Retinal pigment epithelial cell (primary cell): ENCODE measurements at regions not wholly inside any gene's neighbourhood (a gene's known extent, or its start where the extent isn't known, plus 50 kb on each side); places are given as distances from the start of the nearest gene placed in this dataset.
A peak's percentile ranks its signal among the peaks of the same experiment; 100 is the strongest.
"Not testable (repeated sequence)": the region's sequence is repeated elsewhere in the genome, so short reads cannot be mapped to it uniquely, and the experiment has no call there.

Experiments
- DNase-seq: peaks from one replicate; pipeline ENCODE4 v3.0.0-alpha.2; 2010; ENCODE audit warnings: low read depth
- H3K4me3 ChIP-seq: 2 replicates; pipeline ENCODE4 v1.5.1; 2011; ENCODE audit warnings: mild to moderate bottlenecking, low read length, control low read depth, moderate library complexity
- CTCF ChIP-seq: conservative IDR thresholded peaks from 2 replicates; pipeline ENCODE4 v1.5.1; 2011; ENCODE audit warnings: low read depth, low read length, control low read depth, inconsistent platforms

GRCh38 chr6:120935016-120935415 lies 399.3 kb downstream of the TBC1D32 start:
- DNase-seq, result no peak
- H3K4me3 ChIP-seq, result no peak overlapping the region
- no peak for TF ChIP-seq CTCF

GRCh38 chr6:120931520-120932180 lies 402.6 kb downstream of the TBC1D32 start:
- DNase-seq, H3K4me3 ChIP-seq: not testable (repeated sequence)

GRCh38 chr6:120930500-120930899 lies 403.8 kb downstream of the TBC1D32 start:
- not testable (repeated sequence) for H3K4me3 ChIP-seq, DNase-seq

GRCh38 chr6:120924214-120924613 lies 410.1 kb downstream of the TBC1D32 start:
- no peak for TF ChIP-seq CTCF
- no peak overlapping the region for H3K4me3 ChIP-seq
- DNase-seq, result no peak

- no peak for DNase-seq
- no peak for TF ChIP-seq CTCF
- H3K4me3 ChIP-seq, result no peak overlapping the region
Measured at GRCh38 chr6:120918137-120918536, 416.1 kb downstream of the TBC1D32 start.

- DNase-seq, result no peak
- TF ChIP-seq CTCF, result no peak
- H3K4me3 ChIP-seq, result no peak overlapping the region
Measured at GRCh38 chr6:120916844-120917243, 417.4 kb downstream of the TBC1D32 start.

- no peak for DNase-seq
- TF ChIP-seq CTCF, result no peak
- no peak overlapping the region for H3K4me3 ChIP-seq
Measured at GRCh38 chr6:120913486-120913885, 420.8 kb downstream of the TBC1D32 start.

GRCh38 chr6:120908767-120909166 lies 425.5 kb downstream of the TBC1D32 start:
- no peak for TF ChIP-seq CTCF
- DNase-seq, result peak; percentile 13
- no peak overlapping the region for H3K4me3 ChIP-seq
